ENCODE measurements at regions not wholly inside any gene's neighbourhood (a gene's known extent, or its start where the extent isn't known, plus 50 kb on each side); places are given as distances from the start of the nearest gene placed in this dataset.
"Not testable (repeated sequence)": the region's sequence is repeated elsewhere in the genome, so short reads cannot be mapped to it uniquely, and the experiment has no call there.

DNA sequence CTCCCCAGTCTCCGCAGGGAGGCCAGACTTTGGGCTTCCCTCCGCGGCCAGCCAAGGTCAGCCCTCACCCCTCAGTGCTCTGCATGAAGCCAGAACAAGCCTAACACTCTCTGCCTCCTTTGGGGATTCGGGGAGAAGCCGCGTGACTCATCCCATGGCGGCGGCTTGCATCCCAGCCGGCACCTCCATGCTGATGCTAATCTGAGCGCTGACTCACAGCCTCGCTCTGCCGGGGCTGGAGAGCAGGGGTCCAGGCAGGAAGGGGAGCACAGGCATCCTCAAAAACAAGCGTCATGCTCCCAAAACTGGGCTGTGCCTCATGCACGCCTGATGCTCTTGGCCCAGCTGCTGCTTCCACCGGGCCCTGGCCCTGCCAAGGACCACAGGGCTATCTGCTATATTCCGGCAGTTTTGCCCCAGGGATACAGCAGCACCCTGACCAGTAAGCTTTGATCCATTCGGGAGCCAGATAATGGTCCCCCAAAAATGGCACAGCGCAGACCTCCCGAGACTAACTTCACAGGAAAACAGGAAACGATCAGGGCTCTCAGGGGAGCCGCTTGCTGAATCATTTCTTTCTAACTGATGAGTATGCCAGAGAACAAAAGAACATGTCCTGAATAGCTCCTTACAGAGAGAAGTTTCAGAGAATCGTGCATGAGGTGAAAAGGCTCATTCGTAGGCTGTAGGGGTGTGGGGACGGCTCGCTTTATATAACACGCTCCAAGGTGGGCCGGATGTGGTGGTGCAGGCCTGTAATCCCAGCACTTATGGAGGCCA, 254.4 kb upstream of the USP9Y start:
- TF ChIP-seq EZH2 (IDR thresholded peaks at IDR 0.05; ENCODE audit: insufficient read depth, poor library complexity, severe bottlenecking); EZH2phosphoT487 (IDR thresholded peaks at IDR 0.05; ENCODE audit: insufficient read depth, low read depth): not testable (repeated sequence)

All from GM23248 (cell line).